NCI-H345 treated with DMSO at 0.1 percent for 48 hours (cell line): ENCODE measurements at regions not wholly inside any gene's neighbourhood (a gene's known extent, or its start where the extent isn't known, plus 50 kb on each side); places are given as distances from the start of the nearest gene placed in this dataset.

ENCODE experiments used
- DNase-seq: peaks from one replicate; lab custom pipeline; 2025; ENCODE audit not compliant: unreplicated experiment; lab: John Stamatoyannopoulos, UW

- DNase-seq = no peak
These were observed 371.6 kb upstream of the RUNX1 start for GRCh38 chr21:35420656-35421055.

- no peak for DNase-seq
These were observed 368.7 kb upstream of the RUNX1 start for GRCh38 chr21:35417762-35418161.

GRCh38 chr21:35416866-35417489 is 367.9 kb upstream of the RUNX1 start:
- DNase-seq = no peak

- peak; percentile 93 for DNase-seq
These were observed 365.5 kb upstream of the RUNX1 start for GRCh38 chr21:35414507-35415139.

- DNase-seq = no peak
These were observed 365.0 kb upstream of the RUNX1 start for GRCh38 chr21:35414056-35414455.

GRCh38 chr21:35412231-35412630 is 363.1 kb upstream of the RUNX1 start:
- no peak for DNase-seq

GRCh38 chr21:35411434-35411833 is 362.3 kb upstream of the RUNX1 start:
- DNase-seq = no peak

GRCh38 chr21:35410656-35411055 is 361.6 kb upstream of the RUNX1 start:
- no peak for DNase-seq

GRCh38 chr21:35410123-35410522 is 361.0 kb upstream of the RUNX1 start:
- DNase-seq = no peak

GRCh38 chr21:35408401-35408800 is 359.3 kb upstream of the RUNX1 start:
- no peak for DNase-seq

- no peak for DNase-seq
These were observed 357.5 kb upstream of the RUNX1 start for GRCh38 chr21:35406635-35407034.

GRCh38 chr21:35405981-35406380 is 356.9 kb upstream of the RUNX1 start:
- DNase-seq = peak; percentile 82

- no peak for DNase-seq
These were observed 355.1 kb upstream of the RUNX1 start for GRCh38 chr21:35404247-35404646.

GRCh38 chr21:35402061-35402460 is 353.0 kb upstream of the RUNX1 start:
- no peak for DNase-seq

- DNase-seq = no peak
These were observed 352.4 kb upstream of the RUNX1 start for GRCh38 chr21:35401476-35401875.

- DNase-seq = peak; percentile 89
These were observed 351.3 kb upstream of the RUNX1 start for GRCh38 chr21:35400233-35400939.

- no peak for DNase-seq
These were observed 350.6 kb upstream of the RUNX1 start for GRCh38 chr21:35399706-35400105.

- no peak for DNase-seq
These were observed 350.0 kb upstream of the RUNX1 start for GRCh38 chr21:35399002-35399530.

GRCh38 chr21:35398346-35398982 is 349.4 kb upstream of the RUNX1 start:
- no peak for DNase-seq

GRCh38 chr21:35397781-35398180 is 348.7 kb upstream of the RUNX1 start:
- no peak for DNase-seq

GRCh38 chr21:35396655-35397054 is 347.6 kb upstream of the RUNX1 start:
- DNase-seq = no peak

- no peak for DNase-seq
These were observed 346.6 kb upstream of the RUNX1 start for GRCh38 chr21:35395728-35396127.
